ENCODE measurements at regions not wholly inside any gene's neighbourhood (a gene's known extent, or its start where the extent isn't known, plus 50 kb on each side); places are given as distances from the start of the nearest gene placed in this dataset.

DNA sequence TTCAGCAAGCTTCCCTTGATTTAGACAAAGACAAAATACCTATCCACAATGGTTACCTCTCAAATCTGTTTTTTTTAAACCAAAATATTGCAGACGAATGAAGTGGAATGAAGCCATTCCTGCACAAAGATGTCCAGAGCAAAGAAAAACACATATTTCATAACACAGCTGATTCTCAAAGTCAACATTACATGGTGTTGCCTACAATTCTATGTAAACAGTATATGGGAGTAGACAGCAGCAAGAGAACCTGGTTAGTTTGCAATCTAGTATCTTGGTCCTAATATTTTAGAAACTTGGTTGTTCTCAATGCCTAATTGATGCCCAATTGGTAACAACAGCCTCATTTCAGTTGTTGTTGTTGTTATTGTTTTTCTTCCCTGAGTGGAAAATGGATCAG, 1240.9 kb upstream of the CHAC2 start:
- in situ Hi-C loops (cut with MboI; ENCODE audit: low sequenced_read_pairs, unreplicated experiment): no loop called here
- TF ChIP-seq, protein P1, sequence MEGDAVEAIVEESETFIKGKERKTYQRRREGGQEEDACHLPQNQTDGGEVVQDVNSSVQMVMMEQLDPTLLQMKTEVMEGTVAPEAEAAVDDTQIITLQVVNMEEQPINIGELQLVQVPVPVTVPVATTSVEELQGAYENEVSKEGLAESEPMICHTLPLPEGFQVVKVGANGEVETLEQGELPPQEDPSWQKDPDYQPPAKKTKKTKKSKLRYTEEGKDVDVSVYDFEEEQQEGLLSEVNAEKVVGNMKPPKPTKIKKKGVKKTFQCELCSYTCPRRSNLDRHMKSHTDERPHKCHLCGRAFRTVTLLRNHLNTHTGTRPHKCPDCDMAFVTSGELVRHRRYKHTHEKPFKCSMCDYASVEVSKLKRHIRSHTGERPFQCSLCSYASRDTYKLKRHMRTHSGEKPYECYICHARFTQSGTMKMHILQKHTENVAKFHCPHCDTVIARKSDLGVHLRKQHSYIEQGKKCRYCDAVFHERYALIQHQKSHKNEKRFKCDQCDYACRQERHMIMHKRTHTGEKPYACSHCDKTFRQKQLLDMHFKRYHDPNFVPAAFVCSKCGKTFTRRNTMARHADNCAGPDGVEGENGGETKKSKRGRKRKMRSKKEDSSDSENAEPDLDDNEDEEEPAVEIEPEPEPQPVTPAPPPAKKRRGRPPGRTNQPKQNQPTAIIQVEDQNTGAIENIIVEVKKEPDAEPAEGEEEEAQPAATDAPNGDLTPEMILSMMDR (IDR thresholded peaks at IDR 0.05; ENCODE audit: borderline replicate concordance, control extremely low read depth, extremely low read depth, insufficient read depth, missing control alignments): no peak
- DNase-seq (ENCODE audit: low spot score): no peak

DNA sequence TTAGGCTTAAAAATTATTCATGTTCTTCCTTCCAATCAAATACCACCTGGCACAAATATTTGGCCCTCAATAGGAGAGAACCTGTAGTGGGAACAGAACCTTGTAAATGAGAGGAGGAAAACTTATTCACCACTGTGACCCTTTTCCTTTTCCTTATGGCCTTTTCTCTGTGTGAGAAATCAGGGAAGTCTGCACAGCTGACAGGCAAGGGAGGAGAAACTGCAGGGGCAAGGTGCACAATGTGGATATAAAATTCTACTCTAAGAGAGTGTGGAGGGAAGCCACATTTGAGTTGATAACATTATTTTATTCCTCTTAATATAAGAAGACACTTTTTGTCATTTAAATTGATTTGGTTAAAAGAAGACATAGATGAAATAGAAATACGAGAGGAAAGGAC, 1247.0 kb upstream of the CHAC2 start:
- in situ Hi-C loops (cut with MboI; ENCODE audit: low sequenced_read_pairs, unreplicated experiment): no loop called here

DNA sequence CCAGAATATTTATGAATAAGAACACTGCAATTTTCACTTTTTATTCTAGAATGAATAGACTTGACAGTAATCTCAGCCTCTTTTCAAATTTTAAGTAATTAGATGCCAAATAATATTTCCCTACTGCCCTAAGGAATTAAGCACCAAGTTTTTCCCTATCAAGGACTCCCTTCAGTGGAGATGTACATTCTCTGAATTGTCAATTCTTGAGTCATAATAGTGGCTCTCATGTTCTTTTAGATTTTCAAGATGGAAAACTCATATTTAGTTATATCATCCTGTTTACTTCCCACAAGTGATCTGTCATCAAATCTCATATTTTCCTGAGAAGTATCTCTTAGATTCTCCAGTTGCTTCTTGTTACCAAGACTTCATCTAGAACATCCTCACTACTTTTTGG, 1248.9 kb upstream of the CHAC2 start:
- in situ Hi-C loops (cut with MboI; ENCODE audit: low sequenced_read_pairs, unreplicated experiment): no loop called here
- TF ChIP-seq, protein P1 (IDR thresholded peaks at IDR 0.05; ENCODE audit: borderline replicate concordance, control extremely low read depth, extremely low read depth, insufficient read depth, missing control alignments): no peak
- no peak for DNase-seq (ENCODE audit: low spot score)

More for the DNA sequence above, 1247.0 kb upstream of the CHAC2 start:
- TF ChIP-seq, protein P1 (IDR thresholded peaks at IDR 0.05; ENCODE audit: borderline replicate concordance, control extremely low read depth, extremely low read depth, insufficient read depth, missing control alignments): no peak
- DNase-seq (ENCODE audit: low spot score): no peak

DNA sequence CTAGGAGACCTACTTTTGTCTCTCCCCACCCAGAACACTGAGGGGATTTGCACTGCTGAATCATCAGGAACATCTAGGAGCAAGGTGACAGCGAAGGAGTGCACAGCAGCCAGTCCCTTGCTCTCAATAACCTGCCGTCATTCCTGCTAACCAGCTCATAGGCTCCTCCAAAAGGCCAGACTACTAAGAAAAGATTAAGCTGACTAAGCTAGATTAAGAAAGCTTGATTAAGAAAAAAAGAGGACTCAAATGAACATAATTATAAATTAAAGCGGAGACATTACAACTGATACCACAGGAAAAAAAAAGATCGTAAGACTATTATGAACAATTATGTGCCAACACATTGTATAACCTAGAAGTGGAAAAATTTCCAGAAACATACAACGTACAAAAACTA, 1254.8 kb upstream of the CHAC2 start:
- TF ChIP-seq, protein P1 (IDR thresholded peaks at IDR 0.05; ENCODE audit: borderline replicate concordance, control extremely low read depth, extremely low read depth, insufficient read depth, missing control alignments): no peak
- DNase-seq (ENCODE audit: low spot score): no peak
- in situ Hi-C loops (cut with MboI; ENCODE audit: low sequenced_read_pairs, unreplicated experiment): no loop called here

DNA sequence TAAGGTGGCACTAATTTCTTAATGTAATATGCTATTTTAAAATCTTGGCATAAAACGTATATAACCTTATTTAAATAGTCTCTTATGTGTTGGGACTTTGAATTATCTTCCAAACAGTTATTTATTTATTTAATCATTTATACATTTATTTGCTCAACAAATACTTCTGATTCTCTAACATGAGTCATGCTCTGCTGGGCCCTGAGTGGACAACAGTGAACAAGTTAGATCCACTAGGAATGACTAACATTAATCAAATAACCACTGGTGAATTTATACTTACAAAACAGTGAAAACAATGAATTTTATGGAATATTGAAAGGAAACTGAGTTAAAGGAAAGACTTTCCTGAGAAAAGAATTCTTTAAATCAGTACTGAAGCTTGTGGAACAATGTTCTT, 1257.2 kb upstream of the CHAC2 start:
- DNase-seq (ENCODE audit: low spot score): no peak
- in situ Hi-C loops (cut with MboI; ENCODE audit: low sequenced_read_pairs, unreplicated experiment): no loop called here

DNA sequence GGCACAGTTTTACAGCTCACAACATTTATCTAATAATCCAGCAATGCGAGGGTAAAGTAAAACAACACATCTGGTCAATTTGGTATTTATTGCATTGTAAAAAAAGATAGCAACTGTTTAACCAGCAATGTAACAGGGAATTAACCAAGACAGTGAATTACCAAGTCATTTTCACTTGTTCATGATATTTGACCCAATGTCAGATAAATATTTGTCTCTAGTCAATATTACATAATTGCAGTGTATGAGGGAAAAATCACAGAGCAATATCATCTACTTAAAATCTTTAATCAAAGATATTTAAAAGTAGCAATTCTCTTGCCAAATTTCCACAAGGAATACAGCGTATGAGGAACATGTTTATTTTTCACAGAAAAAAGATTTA, 1265.1 kb upstream of the CHAC2 start:
- in situ Hi-C loops (cut with MboI; ENCODE audit: low sequenced_read_pairs, unreplicated experiment): no loop called here
- no peak for DNase-seq (ENCODE audit: low spot score)
- TF ChIP-seq, protein P1 (IDR thresholded peaks at IDR 0.05; ENCODE audit: borderline replicate concordance, control extremely low read depth, extremely low read depth, insufficient read depth, missing control alignments): no peak

More for the DNA sequence above, 1257.2 kb upstream of the CHAC2 start:
- TF ChIP-seq, protein P1 (IDR thresholded peaks at IDR 0.05; ENCODE audit: borderline replicate concordance, control extremely low read depth, extremely low read depth, insufficient read depth, missing control alignments): no peak
